ENCODE measurements at regions not wholly inside any gene's neighbourhood (a gene's known extent, or its start where the extent isn't known, plus 50 kb on each side); places are given as distances from the start of the nearest gene placed in this dataset.

GRCh38 chr7:35356495-35356894 is 102.6 kb upstream of the TBX20 start:
- H3K4me3 ChIP-seq (ENCODE audit: low read depth, low read length): no peak overlapping the region
- TF ChIP-seq CTCF (IDR thresholded peaks at IDR 0.05; ENCODE audit: borderline replicate concordance, insufficient read depth, low read depth, low read length): no peak

- no peak for TF ChIP-seq CTCF (IDR thresholded peaks at IDR 0.05; ENCODE audit: borderline replicate concordance, insufficient read depth, low read depth, low read length)
- no peak overlapping the region for H3K4me3 ChIP-seq (ENCODE audit: low read depth, low read length)
Observed at GRCh38 chr7:35355911-35356310, 102.0 kb upstream of the TBX20 start.

- no peak overlapping the region for H3K4me3 ChIP-seq (ENCODE audit: low read depth, low read length)
- TF ChIP-seq CTCF (IDR thresholded peaks at IDR 0.05; ENCODE audit: borderline replicate concordance, insufficient read depth, low read depth, low read length): no peak
Observed at GRCh38 chr7:35355199-35355598, 101.3 kb upstream of the TBX20 start.

DNA sequence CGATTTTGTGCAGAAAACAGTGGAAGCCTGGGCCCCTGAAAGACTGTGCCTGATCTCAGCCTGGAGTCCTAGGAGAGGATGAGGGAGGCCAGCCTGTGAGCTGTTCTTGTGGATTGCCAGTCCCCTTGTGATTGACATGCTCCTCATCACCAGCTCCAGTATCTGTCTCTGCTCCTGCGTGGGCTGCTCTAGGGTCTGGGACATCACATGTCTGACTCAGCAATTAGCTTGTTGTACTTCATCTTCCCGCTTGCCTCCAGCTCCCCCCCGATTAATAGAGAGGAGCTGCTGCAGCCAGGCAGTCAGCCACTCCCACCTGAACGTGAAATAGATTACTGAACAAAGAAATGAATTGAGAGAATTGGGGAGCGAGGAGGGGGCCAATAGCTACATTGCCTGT is 99.6 kb upstream of the TBX20 start:
- H3K4me3 ChIP-seq (ENCODE audit: low read depth, low read length): no peak overlapping the region
- no peak for TF ChIP-seq CTCF (IDR thresholded peaks at IDR 0.05; ENCODE audit: borderline replicate concordance, insufficient read depth, low read depth, low read length)

DNA sequence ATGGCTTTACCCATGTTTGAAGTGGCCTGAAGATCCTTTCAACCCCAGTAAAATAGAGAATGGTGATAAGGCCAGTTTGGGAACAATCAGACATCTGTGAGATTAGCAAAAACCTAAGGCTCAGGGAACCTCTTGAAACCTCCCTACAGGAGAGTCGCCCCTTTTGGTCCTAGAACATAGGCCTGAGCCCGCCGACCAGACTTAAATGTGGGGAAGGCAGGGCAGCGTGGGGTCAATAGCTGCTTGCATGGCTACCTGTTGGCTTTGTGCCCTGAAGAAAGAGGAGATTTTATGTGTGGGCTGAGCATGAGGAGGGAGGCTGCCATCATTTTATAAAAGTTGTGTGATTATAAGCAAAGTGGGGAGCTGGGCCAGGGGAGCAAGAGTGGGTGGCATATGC is 97.6 kb upstream of the TBX20 start:
- no peak for TF ChIP-seq CTCF (IDR thresholded peaks at IDR 0.05; ENCODE audit: borderline replicate concordance, insufficient read depth, low read depth, low read length)
- no peak overlapping the region for H3K4me3 ChIP-seq (ENCODE audit: low read depth, low read length)

DNA sequence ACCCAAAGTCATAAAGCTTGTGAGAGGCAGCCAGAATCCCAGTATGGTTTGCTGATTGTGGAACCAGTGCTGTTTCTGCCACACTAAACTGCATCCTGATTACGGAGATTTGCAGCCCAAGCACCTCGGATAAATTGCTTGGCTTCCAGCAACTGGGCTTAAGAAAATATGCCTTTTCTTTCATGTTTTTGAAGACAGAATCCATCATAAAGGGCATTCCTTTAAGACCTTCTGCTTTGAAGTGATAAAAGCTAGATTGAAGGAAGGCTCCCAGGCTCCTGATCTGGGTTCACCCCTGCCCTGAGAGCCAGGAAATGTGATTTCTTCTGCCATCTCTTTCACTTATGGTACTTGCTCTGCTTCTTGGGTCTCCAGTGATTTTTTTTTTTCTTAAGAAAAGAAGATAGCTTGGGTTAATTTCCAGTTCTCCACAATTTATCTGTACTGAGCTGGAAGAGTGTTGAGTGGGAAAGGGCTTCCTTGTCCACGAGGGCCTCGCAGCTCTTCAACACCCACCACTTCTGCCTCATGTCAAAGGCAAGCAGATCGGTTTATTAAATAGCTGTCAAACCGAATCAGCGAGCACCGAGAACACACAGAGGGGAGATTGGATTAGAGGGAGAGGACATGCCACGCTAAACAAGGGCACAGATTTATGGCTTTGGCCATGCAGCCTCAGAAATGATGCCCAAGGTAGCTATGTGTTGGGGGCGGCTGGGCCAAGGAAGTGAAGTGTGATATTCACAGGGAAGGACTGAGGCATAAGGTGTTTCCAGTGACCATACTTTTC is 94.9 kb upstream of the TBX20 start:
- no peak overlapping the region for H3K4me3 ChIP-seq (ENCODE audit: low read depth, low read length)
- no peak for TF ChIP-seq CTCF (IDR thresholded peaks at IDR 0.05; ENCODE audit: borderline replicate concordance, insufficient read depth, low read depth, low read length)

- no peak overlapping the region for H3K4me3 ChIP-seq (ENCODE audit: low read depth, low read length)
- TF ChIP-seq CTCF (IDR thresholded peaks at IDR 0.05; ENCODE audit: borderline replicate concordance, insufficient read depth, low read depth, low read length): no peak
Observed at GRCh38 chr7:35342786-35343185, 88.9 kb upstream of the TBX20 start.
